ENCODE measurements at regions not wholly inside any gene's neighbourhood (a gene's known extent, or its start where the extent isn't known, plus 50 kb on each side); places are given as distances from the start of the nearest gene placed in this dataset.

DNA sequence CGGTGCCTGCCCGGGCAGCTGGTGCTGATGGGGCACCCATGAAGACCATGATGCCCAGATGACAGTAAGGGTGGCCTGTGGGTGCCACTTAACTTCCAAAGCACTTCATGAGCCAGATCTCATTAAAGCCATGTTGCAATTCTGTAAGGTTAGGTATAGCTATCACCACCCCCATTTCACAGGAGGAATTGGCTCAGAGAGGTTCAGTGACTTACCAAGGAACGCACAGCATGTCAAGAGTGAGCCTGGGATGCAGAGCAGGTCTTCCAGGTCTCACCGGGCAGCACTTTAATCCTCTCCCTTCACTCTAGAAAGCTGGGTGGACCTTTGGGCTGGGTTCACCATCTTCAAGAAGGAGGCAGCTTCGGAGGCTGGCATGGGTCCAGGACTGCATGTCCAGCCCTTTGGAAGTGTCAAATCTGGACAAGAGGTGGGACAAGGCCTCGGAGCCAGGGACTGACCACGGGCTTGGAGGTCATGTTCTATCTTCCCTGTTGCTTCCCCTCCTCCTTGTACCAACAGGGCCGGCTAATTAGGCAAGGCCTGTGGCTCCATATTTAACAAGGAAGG is 189.8 kb downstream of the URI1 start:
- TF ChIP-seq, protein P1, sequence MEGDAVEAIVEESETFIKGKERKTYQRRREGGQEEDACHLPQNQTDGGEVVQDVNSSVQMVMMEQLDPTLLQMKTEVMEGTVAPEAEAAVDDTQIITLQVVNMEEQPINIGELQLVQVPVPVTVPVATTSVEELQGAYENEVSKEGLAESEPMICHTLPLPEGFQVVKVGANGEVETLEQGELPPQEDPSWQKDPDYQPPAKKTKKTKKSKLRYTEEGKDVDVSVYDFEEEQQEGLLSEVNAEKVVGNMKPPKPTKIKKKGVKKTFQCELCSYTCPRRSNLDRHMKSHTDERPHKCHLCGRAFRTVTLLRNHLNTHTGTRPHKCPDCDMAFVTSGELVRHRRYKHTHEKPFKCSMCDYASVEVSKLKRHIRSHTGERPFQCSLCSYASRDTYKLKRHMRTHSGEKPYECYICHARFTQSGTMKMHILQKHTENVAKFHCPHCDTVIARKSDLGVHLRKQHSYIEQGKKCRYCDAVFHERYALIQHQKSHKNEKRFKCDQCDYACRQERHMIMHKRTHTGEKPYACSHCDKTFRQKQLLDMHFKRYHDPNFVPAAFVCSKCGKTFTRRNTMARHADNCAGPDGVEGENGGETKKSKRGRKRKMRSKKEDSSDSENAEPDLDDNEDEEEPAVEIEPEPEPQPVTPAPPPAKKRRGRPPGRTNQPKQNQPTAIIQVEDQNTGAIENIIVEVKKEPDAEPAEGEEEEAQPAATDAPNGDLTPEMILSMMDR (IDR thresholded peaks at IDR 0.05) = no peak
- TF ChIP-seq POLR2A (IDR thresholded peaks at IDR 0.05) = no peak
